DND-41 (cell line): ENCODE measurements at regions not wholly inside any gene's neighbourhood (a gene's known extent, or its start where the extent isn't known, plus 50 kb on each side); places are given as distances from the start of the nearest gene placed in this dataset.
"Not testable (repeated sequence)": the region's sequence is repeated elsewhere in the genome, so short reads cannot be mapped to it uniquely, and the experiment has no call there.

Experiments used
- ATAC-seq: fragments of 200-7000 bp; cut with Tn5 transposase; 3 replicates; pipeline ENCODE4 v1.9.1; 2021; ENCODE audit warnings: low read depth; ENCODE audit not compliant: insufficient read depth
- DNase-seq: peaks from one replicate; pipeline ENCODE4 v3.0.0-alpha.2; 2020
- H2AFZ ChIP-seq: 2 replicates; pipeline ENCODE4 v1.6.0; 2012; ENCODE audit warnings: low read depth, low read length
- H3K27ac ChIP-seq: 2 replicates; pipeline ENCODE4 v1.5.1; 2012; ENCODE audit warnings: low read length, inconsistent platforms
- H3K27me3 ChIP-seq: fragments of 200-600 bp; sonication (generic); 2 replicates; pipeline ENCODE4 v1.6.0; 2012; ENCODE audit warnings: low read length, mild to moderate bottlenecking, inconsistent platforms; ENCODE audit not compliant: insufficient read depth, poor library complexity
- H3K36me3 ChIP-seq: 2 replicates; pipeline ENCODE4 v1.5.1; 2012; ENCODE audit warnings: low read length, inconsistent platforms; ENCODE audit not compliant: insufficient read depth
- H3K4me1 ChIP-seq: 2 replicates; pipeline ENCODE4 v1.5.1; 2012; ENCODE audit warnings: mild to moderate bottlenecking, low read length; ENCODE audit not compliant: insufficient read depth
- H3K4me2 ChIP-seq: 2 replicates; pipeline ENCODE4 v1.6.0; 2012; ENCODE audit warnings: mild to moderate bottlenecking, moderate library complexity, low read length, inconsistent platforms; ENCODE audit not compliant: insufficient read depth
- H3K4me3 ChIP-seq, 2 experiments: fragments of 200-600 bp in 1 of 2; shearing (Covaris generic) in 1 of 2; 2 replicates each; pipeline ENCODE4 v1.5.1; 2012 to 2016; ENCODE audit warnings: inconsistent platforms in 2 of 2, low read length in 2 of 2, mild to moderate bottlenecking in 2 of 2, low read depth in 1 of 2, moderate library complexity in 1 of 2
- H3K79me2 ChIP-seq: 2 replicates; pipeline ENCODE4 v1.6.0; 2012; ENCODE audit warnings: low read length, inconsistent platforms; ENCODE audit not compliant: insufficient read depth
- H3K9ac ChIP-seq: 2 replicates; pipeline ENCODE4 v1.6.0; 2012; ENCODE audit warnings: low read depth, mild to moderate bottlenecking, inconsistent platforms, low read length, moderate library complexity
- H3K9me3 ChIP-seq: 2 replicates; pipeline ENCODE4 v1.5.1; 2012; ENCODE audit warnings: low read length, moderate library complexity, mild to moderate bottlenecking, inconsistent platforms; ENCODE audit not compliant: insufficient read depth, severe bottlenecking
- H4K20me1 ChIP-seq: 2 replicates; pipeline ENCODE4 v1.6.0; 2012; ENCODE audit warnings: low read length; ENCODE audit not compliant: insufficient read depth
- EZH2 ChIP-seq: IDR thresholded peaks from 3 replicates; pipeline ENCODE4 v1.6.1; 2012; ENCODE audit warnings: borderline replicate concordance, low read depth, mild to moderate bottlenecking, moderate library complexity, low read length, inconsistent platforms; ENCODE audit not compliant: severe bottlenecking
- TF ChIP-seq, protein P1 (sequence below): IDR thresholded peaks from 2 replicates; pipeline ENCODE4 v1.5.1; 2012; ENCODE audit warnings: borderline replicate concordance, low read length, moderate library complexity, mild to moderate bottlenecking; ENCODE audit not compliant: poor library complexity, severe bottlenecking; ENCODE audit errors: extremely low read depth

DNA sequence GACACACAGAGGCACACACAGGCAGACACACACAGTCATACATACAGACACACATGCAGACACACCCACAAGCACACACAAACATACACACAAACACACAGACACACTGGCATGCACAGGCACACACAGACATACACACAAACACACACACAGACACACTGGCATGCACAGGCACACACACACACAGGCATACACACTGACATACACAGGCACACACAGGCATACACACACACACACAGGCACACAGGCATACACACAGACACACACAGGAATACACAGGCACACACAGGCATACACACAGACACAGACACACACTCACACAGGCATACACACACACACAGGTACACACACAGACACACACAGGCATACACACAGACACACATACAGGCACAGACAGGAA is 340.7 kb upstream of the VSTM2A start:
- Histone ChIP-seq H3K4me1 (no peaks in the 10 kb centered on the region), H3K9me3 (no peaks in the 10 kb centered on the region), H3K4me3 (no peak overlapping the region), H4K20me1 (no peaks in the 10 kb centered on the region), H3K79me2 (no peaks in the 10 kb centered on the region), H3K27ac (no peak overlapping the region), H3K36me3 (no peaks in the 10 kb centered on the region), H3K4me2 (no peak overlapping the region), H2AFZ (no peak overlapping the region), H3K27me3 (no peaks in the 10 kb centered on the region), H3K9ac (no peak overlapping the region)
- DNase-seq (no peak), ATAC-seq (no peak)
- TF ChIP-seq, protein P1, sequence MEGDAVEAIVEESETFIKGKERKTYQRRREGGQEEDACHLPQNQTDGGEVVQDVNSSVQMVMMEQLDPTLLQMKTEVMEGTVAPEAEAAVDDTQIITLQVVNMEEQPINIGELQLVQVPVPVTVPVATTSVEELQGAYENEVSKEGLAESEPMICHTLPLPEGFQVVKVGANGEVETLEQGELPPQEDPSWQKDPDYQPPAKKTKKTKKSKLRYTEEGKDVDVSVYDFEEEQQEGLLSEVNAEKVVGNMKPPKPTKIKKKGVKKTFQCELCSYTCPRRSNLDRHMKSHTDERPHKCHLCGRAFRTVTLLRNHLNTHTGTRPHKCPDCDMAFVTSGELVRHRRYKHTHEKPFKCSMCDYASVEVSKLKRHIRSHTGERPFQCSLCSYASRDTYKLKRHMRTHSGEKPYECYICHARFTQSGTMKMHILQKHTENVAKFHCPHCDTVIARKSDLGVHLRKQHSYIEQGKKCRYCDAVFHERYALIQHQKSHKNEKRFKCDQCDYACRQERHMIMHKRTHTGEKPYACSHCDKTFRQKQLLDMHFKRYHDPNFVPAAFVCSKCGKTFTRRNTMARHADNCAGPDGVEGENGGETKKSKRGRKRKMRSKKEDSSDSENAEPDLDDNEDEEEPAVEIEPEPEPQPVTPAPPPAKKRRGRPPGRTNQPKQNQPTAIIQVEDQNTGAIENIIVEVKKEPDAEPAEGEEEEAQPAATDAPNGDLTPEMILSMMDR, result no peak
- TF ChIP-seq EZH2, result no peak

- no peaks in the 10 kb centered on the region for H3K4me1 ChIP-seq
- no peaks in the 10 kb centered on the region for H3K9me3 ChIP-seq
- no peaks in the 10 kb centered on the region for H3K27me3 ChIP-seq
- H3K79me2 ChIP-seq, result no peaks in the 10 kb centered on the region
- no peak overlapping the region for H3K4me3 ChIP-seq
- H3K36me3 ChIP-seq, result no peaks in the 10 kb centered on the region
- ATAC-seq (no peak), DNase-seq (no peak)
- H2AFZ ChIP-seq, result no peak overlapping the region
- no peak overlapping the region for H3K9ac ChIP-seq
- H4K20me1 ChIP-seq, result no peaks in the 10 kb centered on the region
- no peak overlapping the region for H3K27ac ChIP-seq
- TF ChIP-seq EZH2, result no peak
- TF ChIP-seq, protein P1, result no peak
- H3K4me2 ChIP-seq, result no peak overlapping the region
Measured at GRCh38 chr7:54215424-54215823, 326.8 kb upstream of the VSTM2A start.

GRCh38 chr7:54226030-54226429 is 316.1 kb upstream of the VSTM2A start:
- not testable (repeated sequence) for ATAC-seq

DNA sequence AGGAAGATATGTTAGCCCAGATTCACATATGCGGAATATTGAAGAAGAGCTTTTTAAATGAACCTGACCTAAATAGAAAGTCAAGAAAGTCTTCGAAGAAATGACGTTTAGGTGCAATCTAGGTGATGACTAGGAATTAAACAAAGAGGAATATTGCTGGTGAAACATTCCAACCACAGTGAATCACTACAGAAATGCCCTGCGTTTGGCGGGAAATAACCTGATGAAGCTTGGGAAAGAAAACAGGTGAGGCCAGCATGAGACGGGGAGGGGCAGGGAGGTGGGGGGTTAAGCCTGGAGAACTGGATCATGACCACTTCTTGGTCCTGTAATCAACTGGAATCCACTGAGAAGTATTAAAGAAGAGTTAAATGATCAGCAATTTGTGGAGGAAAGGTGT is 299.4 kb upstream of the VSTM2A start:
- no peak overlapping the region for H3K4me3 ChIP-seq
- no peak overlapping the region for H2AFZ ChIP-seq
- no peaks in the 10 kb centered on the region for H3K79me2 ChIP-seq
- H3K36me3 ChIP-seq, result no peaks in the 10 kb centered on the region
- no peaks in the 10 kb centered on the region for H3K4me1 ChIP-seq
- H3K9ac ChIP-seq, result no peak overlapping the region
- H3K27ac ChIP-seq, result no peak overlapping the region
- H3K9me3 ChIP-seq, result no peaks in the 10 kb centered on the region
- H3K27me3 ChIP-seq, result no peaks in the 10 kb centered on the region
- no peak overlapping the region for H3K4me2 ChIP-seq
- ATAC-seq (no peak), DNase-seq (no peak)
- H4K20me1 ChIP-seq, result no peaks in the 10 kb centered on the region
- TF ChIP-seq, protein P1, result no peak
- no peak for TF ChIP-seq EZH2

More at GRCh38 chr7:54226030-54226429, 316.1 kb upstream of the VSTM2A start:
- not testable (repeated sequence) for H2AFZ ChIP-seq, H3K27ac ChIP-seq, H3K9ac ChIP-seq, DNase-seq, H3K79me2 ChIP-seq, H3K9me3 ChIP-seq, H3K4me3 ChIP-seq, H4K20me1 ChIP-seq, H3K4me2 ChIP-seq, H3K36me3 ChIP-seq, H3K27me3 ChIP-seq, H3K4me1 ChIP-seq
